Activated B cell treated with CpG ODN at 0.5 μM for 24 hours (primary cell): ENCODE measurements at regions not wholly inside any gene's neighbourhood (a gene's known extent, or its start where the extent isn't known, plus 50 kb on each side); places are given as distances from the start of the nearest gene placed in this dataset.
"Not testable (repeated sequence)": the region's sequence is repeated elsewhere in the genome, so short reads cannot be mapped to it uniquely, and the experiment has no call there.

Experiments
- ATAC-seq: fragments of 200-7000 bp; cut with Tn5 transposase; one replicate; pipeline ENCODE4 v1.10.0; 2021; ENCODE audit warnings: low read depth, mild to moderate bottlenecking, moderate library complexity
- CTCF ChIA-PET: fragments of 350-600 bp; sonication (Branson Sonifier 250); formaldehyde crosslinking; loops from one replicate; lab custom pipeline; 2021; ENCODE audit warnings: antibody characterized with exemption; lab: Charles Lee
- POLR2A ChIA-PET: fragments of 350-600 bp; sonication (Branson Sonifier 250); formaldehyde crosslinking; loops from one replicate; lab custom pipeline; 2021; ENCODE audit warnings: antibody characterized with exemption; lab: Charles Lee
- DNase-seq: peaks from one replicate; pipeline ENCODE4 v3.0.0; 2022
- H3K27ac Mint-ChIP-seq: one replicate; pipeline ENCODE4 v1.8.0; 2020; ENCODE audit warnings: mixed read lengths
- H3K27me3 Mint-ChIP-seq: one replicate; pipeline ENCODE4 v1.8.0; 2021; ENCODE audit warnings: mixed read lengths
- H3K36me3 Mint-ChIP-seq: one replicate; pipeline ENCODE4 v1.8.0; 2021; ENCODE audit warnings: low read depth, mixed read lengths
- H3K4me1 Mint-ChIP-seq: one replicate; pipeline ENCODE4 v1.8.0; 2021; ENCODE audit warnings: mixed read lengths
- H3K4me3 Mint-ChIP-seq: one replicate; pipeline ENCODE4 v1.8.0; 2020; ENCODE audit warnings: mild to moderate bottlenecking, mixed read lengths
- H3K9me3 Mint-ChIP-seq: one replicate; pipeline ENCODE4 v1.8.0; 2020; ENCODE audit warnings: mixed read lengths
- CTCF ChIP-seq: fragments of 200-600 bp; IDR thresholded peaks from one replicate; pipeline ENCODE4 v1.8.0; 2022; ENCODE audit warnings: antibody characterized with exemption, mild to moderate bottlenecking
- intact Hi-C: fragments of 100-400 bp; cut with micrococcal nuclease; formaldehyde crosslinking; loops from one replicate; pipeline ENCODE4 v1.15.1; 2024

GRCh38 chr20:48401359-48401758, 426.4 kb downstream of the PREX1 start:
- ChIA-PET CTCF (no interaction called here), POLR2A (no interaction called here)
- Mint-ChIP-seq H3K27me3 (peaks cover 22% of the 10 kb centered on the region), H3K4me1 (no peaks in the 10 kb centered on the region), H3K27ac (no peak overlapping the region), H3K9me3 (no peaks in the 10 kb centered on the region), H3K36me3 (no peaks in the 10 kb centered on the region), H3K4me3 (no peak overlapping the region)
- ATAC-seq, result no peak
- no peak for DNase-seq
- intact Hi-C loops, result no loop called here
- no peak for TF ChIP-seq CTCF

- ChIA-PET POLR2A (no interaction called here), CTCF (no interaction called here)
- TF ChIP-seq CTCF, result no peak
- intact Hi-C loops, result no loop called here
- no peaks in the 10 kb centered on the region for H3K9me3 Mint-ChIP-seq
- H3K36me3 Mint-ChIP-seq, result no peaks in the 10 kb centered on the region
- ATAC-seq (no peak), DNase-seq (no peak)
- no peak overlapping the region for H3K27ac Mint-ChIP-seq
- no peak overlapping the region for H3K4me3 Mint-ChIP-seq
- no peaks in the 10 kb centered on the region for H3K4me1 Mint-ChIP-seq
- H3K27me3 Mint-ChIP-seq, result peaks cover 24% of the 10 kb centered on the region
Measured at GRCh38 chr20:48400009-48400408, 427.8 kb downstream of the PREX1 start.

- no peaks in the 10 kb centered on the region for H3K9me3 Mint-ChIP-seq
- no peak overlapping the region for H3K27ac Mint-ChIP-seq
- intact Hi-C loops, result no loop called here
- peaks cover 22% of the 10 kb centered on the region for H3K27me3 Mint-ChIP-seq
- TF ChIP-seq CTCF, result no peak
- ChIA-PET CTCF (no interaction called here), POLR2A (no interaction called here)
- no peak overlapping the region for H3K4me3 Mint-ChIP-seq
- H3K36me3 Mint-ChIP-seq, result no peaks in the 10 kb centered on the region
- H3K4me1 Mint-ChIP-seq, result no peaks in the 10 kb centered on the region
- ATAC-seq (no peak), DNase-seq (no peak)
Measured at GRCh38 chr20:48398506-48399449, 429.0 kb downstream of the PREX1 start.

- not testable (repeated sequence) for ATAC-seq, H3K9me3 Mint-ChIP-seq
Measured at GRCh38 chr20:48396981-48397861, 430.6 kb downstream of the PREX1 start.

GRCh38 chr20:48395816-48396546, 431.8 kb downstream of the PREX1 start:
- Mint-ChIP-seq H3K36me3 (peaks cover 3% of the 10 kb centered on the region), H3K4me3 (no peak overlapping the region), H3K4me1 (no peaks in the 10 kb centered on the region), H3K27ac (no peak overlapping the region), H3K9me3 (peaks cover 6% of the 10 kb centered on the region), H3K27me3 (peaks cover 16% of the 10 kb centered on the region)
- intact Hi-C loops, result no loop called here
- no peak for TF ChIP-seq CTCF
- ATAC-seq, result no peak
- POLR2A ChIA-PET, result no interaction called here
- CTCF ChIA-PET, result no interaction called here
- no peak for DNase-seq

More at GRCh38 chr20:48396981-48397861, 430.6 kb downstream of the PREX1 start:
- H3K36me3 Mint-ChIP-seq, POLR2A ChIA-PET, H3K4me1 Mint-ChIP-seq, DNase-seq, H3K27ac Mint-ChIP-seq, intact Hi-C loops, H3K4me3 Mint-ChIP-seq, CTCF ChIA-PET: not testable (repeated sequence)
- H3K27me3 Mint-ChIP-seq, result peaks cover 17% of the 10 kb centered on the region
